NCI-H2171 treated with DMSO at 0.1 percent for 48 hours (cell line): ENCODE measurements at regions not wholly inside any gene's neighbourhood (a gene's known extent, or its start where the extent isn't known, plus 50 kb on each side); places are given as distances from the start of the nearest gene placed in this dataset.
"Not testable (repeated sequence)": the region's sequence is repeated elsewhere in the genome, so short reads cannot be mapped to it uniquely, and the experiment has no call there.

ENCODE experiments used
- DNase-seq: peaks from one replicate; lab custom pipeline; 2025; lab: John Stamatoyannopoulos, UW

DNA sequence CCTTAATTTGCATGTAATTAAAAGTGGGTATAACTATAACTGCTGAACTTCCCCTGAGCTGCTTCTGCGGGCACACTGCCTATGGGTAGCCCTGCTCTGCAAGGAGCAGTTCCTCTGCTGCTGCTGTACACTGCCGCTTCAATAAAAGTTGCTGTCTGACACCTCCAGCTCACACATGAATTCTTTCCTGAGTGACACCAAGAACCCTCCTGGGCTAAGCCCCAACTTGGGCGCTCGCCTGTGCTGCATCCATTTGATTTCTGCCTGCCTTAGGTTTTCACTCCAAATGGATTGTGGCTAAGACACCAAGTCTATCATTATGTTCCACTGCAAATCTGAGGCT, 215.7 kb downstream of the ANAPC1 start:
- DNase-seq = no peak

DNA sequence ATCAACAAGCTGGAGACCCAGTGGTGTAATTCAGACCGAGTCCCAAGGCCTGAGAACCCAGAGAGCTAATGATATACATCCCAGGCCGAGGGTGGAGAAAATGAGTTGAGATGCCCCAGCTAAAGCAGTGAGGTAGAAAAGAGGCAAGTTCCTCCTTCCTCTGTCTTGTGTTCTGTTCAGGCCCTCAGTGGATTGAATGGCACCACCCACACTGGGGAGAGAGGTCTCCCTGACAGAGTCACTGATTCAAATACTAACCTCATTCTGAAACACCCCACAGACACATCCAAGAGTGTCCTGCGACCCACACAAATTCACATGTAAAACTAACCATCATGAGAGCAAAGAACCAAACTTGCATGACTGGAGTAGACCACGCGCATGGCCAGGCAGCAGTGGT, 215.3 kb downstream of the ANAPC1 start:
- no peak for DNase-seq

DNA sequence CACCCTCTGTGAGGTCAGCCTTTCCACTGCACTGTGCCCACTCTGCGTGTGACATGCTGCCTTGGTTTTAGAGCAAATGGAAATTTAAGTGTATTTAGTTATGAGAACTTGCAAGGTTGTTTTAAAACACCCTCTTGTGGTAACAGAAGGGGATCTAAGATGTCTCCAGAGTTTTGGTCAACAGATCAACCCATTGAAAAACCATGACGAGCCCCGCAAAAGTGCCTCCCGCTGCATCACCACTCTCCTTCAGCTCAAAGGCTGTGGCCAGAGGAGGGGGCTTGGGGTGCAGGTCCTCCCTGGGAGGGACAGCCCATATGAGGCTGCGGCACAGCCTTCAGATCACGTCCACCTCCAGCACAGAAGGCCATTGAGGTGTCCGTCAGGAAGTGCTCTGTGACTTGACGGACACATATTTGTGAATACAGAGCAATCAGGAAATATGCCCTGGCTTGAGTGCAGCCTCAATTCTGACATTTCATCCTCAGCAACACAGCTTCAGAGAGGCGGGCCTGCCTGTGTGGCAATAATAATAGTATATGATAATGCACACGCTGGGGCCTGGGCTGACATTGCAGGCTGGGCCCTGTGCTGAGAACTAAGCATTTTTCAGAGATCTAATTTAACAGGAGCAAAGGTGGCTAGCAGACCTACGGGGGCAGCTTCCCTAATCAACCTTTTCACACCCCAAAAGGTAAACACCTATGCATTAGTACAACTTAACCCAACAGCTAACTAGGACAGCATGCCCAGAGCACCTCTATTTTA, 213.9 kb downstream of the ANAPC1 start:
- no peak for DNase-seq

DNA sequence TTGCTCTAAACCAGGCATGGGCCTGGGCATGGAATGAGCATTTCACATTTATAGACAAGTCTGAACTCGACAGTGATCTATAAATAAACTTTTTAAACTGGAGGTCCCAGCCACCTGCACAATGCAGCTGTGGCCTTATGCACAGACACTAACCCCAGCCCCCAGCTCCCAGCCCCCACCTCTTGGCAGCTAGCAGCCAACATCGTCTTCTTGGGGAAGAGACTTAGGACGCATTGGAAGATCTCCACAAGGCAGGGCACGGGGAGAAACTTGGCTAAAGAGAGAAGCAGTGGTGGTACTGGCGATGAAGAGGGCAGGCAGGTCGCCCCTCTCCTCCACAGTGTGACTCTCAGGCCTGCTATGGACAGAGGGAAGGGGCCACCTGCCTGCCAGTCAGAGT, 213.2 kb downstream of the ANAPC1 start:
- DNase-seq = peak; percentile 27

DNA sequence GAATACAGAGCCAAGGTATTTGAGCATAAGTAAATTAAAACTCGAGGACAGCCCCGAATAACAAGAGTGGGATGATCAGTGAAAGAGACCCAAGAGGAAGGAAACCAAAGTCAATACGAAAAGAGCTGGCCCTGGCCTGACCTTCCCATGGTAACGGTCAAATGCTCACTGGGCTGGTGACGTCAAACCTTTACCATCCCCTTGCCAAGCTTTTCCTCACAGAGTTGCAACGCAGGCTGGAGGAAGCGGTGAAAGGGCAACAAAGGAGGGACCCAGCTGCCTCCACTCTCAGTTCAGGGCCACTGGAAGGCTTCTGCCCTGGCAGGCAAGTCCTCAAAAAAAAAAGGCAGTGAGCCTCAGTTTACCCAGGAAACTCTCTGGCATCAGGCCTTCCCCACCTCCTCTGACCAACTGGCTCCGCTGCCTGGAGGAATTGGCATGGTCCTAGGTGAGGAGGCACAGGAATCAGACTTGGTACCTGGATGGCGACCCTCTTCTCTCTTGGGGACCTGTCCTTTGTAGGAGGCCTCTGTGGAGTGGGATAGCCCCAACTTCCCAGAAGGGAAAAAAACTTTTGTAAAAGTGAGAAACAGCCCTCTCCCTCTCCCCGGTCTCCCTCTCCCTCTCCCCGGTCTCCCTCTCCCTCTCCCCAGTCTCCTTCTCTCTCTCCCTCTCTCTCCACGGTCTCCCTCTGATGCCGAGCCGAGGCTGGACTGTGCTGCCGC, 212.4 kb downstream of the ANAPC1 start:
- no peak for DNase-seq

DNA sequence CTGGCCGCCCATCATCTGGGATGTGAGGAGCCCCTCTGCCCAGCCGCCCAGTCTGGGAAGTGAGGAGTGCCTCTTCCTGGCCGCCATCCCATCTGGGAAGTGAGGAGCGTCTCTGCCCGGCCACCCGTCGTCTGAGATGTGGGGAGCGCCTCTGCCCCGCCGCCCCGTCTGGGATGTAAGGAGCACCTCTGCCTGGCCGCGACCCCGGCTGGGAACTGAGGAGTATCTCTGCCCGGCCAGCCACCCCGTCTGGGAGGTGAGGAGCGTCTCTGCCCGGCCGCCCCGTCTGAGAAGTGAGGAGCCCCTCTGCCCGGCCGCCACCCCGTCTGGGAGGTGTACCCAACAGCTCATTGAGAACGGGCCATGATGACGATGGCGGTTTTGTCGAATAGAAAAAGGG, 211.4 kb downstream of the ANAPC1 start:
- DNase-seq = not testable (repeated sequence)

DNA sequence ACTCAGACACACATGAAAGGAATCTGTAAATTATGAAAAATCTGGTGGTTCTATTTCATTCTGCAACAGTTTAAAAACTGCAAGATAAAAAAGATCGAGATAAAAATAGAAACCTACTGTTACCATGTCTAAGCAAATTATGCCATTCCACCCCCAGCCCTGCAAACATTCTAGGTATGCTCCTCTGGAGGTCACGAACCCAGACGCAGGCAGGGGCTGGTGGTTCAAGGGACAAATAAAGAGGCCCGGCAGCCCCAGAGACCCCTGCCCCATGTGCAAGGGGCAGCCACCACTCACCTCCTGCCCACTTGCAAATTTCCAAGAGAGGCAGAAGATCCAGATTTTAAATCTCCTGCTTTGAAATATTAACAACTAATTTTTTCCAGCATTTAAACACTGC, 210.5 kb downstream of the ANAPC1 start:
- DNase-seq = no peak

DNA sequence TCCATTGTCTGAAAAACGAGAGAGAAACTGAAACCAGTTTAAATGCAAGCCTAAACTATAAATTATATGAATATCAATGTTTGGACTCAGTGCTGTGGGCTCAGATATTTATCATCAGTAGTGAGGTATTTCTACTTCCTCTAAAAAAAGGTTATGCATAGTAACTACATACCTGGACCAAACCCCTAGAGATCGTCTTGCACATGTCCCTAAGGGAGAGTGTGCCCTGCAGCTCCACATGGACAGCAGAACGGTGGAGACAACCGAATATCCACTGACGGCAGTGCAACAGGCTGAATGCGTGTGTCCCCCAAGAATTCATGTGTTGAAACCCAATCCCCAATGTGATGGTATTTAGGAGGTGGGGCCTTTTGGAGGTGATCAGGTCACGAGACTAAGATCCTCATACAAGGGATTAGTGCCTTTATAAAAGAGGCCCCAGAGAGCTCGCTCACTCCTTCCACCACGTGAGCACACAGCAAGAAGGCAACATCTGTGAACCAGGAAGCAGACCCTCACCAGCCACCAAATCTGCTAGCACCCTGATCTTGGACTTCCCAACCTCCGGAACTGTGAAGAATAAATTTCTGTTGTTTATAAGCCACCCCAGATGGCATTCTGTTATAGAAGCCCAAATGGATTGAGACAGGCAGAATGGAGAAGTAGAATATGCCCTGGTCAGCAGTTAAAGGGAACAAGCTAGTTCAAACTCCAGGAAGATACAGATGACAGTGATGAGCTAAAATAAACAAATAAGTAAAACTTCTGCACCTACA, 208.4 kb downstream of the ANAPC1 start:
- peak; percentile 31 for DNase-seq

DNA sequence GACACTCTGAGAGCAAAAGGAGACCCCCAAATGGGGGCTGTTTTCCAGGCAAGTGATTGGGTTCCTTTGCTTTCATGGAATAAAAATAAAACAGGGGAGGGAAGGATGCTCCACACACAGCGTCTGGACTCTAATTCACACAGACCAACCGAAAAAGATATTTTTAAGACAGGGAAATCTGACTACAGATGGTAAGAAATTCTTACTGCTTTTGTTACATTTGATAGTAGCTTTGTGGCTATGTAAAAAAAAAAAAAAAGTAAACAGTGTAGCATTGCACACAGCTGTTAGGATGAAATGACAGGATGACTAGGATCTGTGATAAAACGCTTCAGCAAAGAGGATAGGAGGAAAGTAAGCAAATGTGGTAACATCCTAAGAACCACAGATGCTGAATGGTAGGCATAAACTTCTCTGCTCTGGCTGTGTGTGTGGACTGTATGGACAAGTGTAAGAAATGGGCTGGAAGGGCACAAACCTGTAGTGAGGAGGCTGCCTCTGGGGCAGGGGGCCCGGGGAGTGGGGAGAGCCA, 207.6 kb downstream of the ANAPC1 start:
- peak; percentile 77 for DNase-seq

DNA sequence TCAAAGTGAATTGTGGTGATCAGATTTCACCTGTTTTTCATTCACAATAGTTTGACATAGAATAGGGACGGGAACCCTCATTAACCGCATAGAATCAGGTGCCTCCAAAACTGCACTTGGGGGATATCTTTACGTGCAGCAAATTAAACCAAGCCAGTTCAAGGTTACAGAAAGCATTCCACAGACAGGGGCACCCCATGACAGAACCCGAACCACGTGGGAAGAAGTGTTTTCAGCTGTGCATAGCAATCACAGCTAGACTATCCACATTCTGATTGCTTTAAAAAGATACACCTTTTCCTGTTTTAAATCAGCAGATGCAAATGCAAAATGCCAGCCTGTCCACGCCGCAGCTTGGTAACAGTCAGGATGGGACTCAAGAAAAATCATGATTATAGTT, 205.8 kb downstream of the ANAPC1 start:
- DNase-seq = no peak

DNA sequence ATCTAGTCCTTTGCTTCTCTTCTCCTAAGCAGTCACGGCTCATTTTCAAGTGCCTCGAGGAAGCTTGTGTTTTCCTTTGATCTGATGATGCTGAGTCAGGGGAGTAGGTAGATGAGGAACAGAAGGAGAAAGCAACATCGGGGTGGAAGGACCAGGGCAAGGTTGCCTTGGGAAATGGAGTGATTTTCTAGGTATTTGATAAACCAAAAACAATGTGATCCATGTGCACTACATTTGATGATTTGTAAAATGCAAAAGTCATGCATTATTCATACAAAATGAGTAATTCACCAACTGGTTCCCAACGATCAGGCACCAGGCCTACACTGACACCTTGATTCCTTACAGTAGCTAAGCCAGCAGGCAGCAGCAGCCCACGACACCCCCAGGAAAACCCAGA, 205.3 kb downstream of the ANAPC1 start:
- no peak for DNase-seq

DNA sequence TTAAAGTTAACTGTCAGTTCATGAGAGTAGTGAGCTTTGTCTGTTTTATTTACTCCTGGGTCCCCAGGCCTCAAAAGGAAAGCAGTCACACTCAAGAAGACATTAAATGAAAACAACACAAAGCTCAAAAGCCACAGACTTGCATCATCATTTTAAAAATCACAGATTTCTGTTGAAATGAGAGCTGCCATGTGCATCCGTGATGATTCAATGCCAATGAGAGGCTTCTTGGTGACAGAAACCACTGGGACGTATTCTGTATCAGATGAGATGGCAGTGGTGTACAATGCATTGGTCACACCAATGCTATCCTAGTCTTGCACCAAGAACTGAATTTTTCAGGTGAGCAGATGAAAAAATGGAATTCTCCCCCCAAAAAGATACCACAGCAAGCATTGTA, 204.8 kb downstream of the ANAPC1 start:
- DNase-seq = no peak

DNA sequence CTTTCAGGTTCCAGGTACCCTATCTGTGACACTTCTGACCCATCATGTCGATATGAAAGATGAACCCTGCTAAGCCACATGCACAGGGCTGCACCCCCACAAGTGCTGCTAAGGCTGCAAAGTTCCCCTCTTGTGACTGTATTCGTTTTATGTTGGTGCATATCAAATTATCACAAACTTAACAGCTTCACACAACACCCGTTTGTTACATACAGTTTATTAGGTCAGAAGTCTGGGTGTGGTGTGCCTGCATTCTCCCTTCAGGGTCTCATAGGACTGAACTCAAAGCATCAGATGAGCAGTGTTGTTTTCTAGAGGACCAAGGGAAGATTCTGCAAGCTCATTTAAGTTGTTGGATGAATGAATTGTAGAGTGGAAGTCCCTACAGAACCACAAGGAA, 199.4 kb downstream of the ANAPC1 start:
- no peak for DNase-seq

DNA sequence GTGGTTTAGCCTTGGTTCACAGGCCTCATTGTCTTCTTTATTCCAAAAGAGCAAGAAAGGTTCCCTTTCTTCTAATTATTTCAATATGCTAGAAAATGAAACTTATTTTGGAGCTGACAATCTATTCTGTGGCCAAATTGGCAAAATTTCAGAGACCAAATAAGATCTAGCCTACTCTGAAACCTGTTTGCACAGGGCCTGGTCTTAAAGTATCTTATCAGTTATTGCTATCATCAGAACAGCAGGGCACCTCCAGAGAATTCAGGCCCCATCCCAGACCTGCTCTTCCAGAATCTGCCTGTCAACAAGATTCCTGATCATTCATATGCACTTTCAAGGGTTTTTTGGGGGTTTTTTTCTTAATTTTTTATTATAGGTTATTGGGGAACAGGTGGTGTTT, 198.7 kb downstream of the ANAPC1 start:
- no peak for DNase-seq

DNA sequence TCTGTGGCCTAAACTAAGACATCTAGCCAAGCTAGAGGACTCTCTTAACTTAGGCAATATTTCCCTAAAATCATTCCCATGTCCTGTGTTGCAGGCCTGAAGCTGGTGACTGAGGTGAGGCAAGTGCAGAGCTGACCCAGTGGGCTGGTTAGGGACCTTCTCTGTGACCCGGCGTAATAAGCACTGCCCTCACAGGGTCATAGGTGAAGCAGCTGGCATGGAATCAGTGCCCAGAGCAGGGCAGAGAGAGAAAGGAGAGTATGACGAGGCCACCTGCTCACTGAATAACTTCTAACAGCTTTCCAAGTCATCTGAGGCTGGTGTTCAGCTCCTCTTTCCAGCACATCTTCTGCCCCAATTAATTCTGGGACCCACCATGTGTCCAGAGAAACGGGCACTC, 197.0 kb downstream of the ANAPC1 start:
- no peak for DNase-seq

DNA sequence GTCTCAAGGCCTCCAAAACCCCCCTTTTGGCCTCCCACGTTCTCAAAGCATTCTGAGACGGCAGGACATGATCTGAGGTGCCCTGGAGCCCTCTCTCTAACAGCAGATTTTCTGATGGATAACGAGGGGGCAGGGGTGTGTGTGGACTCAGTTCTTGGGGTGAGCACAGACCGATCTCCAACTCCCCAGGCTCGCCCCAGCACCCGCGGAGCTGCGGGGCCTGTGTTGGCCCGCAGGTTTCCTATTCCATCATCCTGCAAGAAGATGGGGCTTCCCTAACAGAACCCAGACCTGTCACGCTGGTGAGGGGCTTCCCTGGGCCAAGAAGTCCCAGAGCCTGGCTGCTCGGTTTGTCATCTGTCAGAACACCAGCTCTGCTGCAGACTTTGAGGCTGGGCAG, 196.1 kb downstream of the ANAPC1 start:
- DNase-seq = no peak

DNA sequence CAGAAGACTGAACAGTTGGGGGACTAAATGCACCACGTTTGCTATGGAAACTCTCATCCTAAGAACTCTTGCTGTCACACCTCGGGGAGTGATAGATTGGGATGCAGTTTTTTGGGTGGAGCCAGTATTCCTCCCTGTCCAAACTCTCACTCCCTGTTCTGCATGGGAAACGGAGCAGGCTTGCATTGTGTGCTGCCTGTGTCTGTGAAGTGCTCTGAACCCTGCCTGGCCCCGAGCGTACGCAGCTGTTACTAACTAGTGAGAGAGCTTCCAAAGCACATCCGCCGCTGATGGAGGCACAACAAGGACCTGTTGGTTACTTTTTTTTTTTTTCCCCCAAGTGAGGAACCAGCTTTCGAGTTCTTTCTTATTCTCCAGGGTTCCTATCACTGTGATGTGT, 195.5 kb downstream of the ANAPC1 start:
- no peak for DNase-seq

DNA sequence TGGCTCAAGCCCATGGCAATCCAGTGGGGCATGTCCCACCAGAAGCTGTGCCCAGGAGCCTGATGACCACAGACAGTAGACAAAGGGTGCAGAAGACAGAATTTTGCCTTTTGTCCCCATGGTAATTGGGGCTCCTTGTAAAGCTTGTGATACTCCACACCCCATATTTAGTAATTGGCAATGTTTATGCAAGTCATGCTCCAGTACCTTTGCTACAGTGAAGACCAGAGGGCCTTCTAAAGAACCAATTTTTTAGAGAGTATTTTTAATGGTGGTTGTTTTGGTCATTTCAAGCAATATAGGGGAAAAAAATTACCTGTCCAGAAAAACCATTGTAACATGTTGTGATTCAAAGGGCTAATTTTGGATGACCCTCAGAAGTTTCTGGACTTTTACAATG, 194.8 kb downstream of the ANAPC1 start:
- DNase-seq = no peak

DNA sequence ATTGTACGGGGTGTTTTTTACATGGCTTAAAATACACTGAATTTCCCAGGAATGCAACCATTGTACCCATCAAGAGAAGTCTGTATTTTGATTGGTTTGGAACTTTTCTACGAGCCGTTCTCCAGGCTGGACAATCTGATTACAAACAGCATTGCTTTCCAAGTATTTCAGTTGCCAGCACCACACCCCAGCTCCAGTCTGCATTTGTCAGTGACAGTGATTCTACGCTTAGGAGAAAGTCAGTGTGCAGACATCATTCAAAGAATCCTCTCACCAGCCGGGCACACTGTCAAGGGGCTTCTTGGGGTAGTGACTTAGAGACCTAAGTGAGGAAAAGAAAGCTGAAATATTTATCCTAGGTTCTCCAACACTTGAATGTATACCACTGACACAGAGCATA, 194.1 kb downstream of the ANAPC1 start:
- no peak for DNase-seq

DNA sequence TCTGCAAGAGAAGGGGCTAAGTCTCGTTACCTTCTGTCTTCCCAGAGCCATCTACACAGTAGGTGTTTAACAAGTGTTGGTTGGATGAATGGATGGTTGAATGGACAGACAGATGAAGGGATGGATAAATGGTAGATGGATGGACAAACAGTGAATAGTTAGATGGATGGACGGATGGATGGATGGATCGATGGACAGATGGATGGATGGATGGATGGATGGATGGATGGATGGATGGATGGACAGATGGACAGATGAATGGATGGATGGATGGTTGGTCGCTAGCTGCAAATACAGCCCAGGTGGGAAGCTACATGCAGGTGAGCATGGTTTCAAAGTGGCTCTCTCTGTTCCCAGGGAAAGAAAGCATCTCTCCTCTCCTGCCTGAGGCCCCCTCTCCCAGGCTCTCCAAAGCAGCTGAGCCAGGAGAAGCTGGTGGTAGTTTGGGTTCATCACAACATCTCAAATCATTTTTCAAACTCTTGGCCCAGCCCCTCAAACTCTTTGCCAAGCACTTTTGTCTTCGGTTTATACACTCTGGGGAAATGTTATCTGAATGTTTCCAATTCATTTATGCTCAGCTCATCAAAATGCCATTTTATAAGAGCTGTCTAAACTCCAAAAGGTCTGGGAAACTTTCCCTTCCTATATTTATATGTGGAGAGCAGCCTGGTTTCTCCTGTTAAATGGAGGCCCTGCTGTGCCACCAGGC, 192.7 kb downstream of the ANAPC1 start:
- no peak for DNase-seq

DNA sequence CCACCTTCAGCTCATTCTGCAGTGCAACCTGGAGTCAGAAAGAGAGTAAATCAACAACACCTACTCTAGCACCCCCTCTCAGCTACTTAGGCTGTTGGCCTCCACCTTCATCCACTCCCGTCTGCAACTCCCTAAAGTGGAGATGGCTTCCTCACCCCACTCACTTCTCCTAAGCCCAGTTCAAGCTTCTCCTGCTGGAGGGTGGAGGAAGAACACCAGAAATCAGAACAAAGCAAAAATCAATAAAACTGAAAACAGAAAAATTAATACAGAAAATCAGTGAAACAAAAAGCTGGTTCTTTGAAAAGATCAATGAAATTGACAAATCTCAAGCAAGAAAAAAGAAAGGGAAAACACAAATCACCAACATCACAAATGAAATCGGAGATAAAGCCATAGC, 191.7 kb downstream of the ANAPC1 start:
- no peak for DNase-seq

DNA sequence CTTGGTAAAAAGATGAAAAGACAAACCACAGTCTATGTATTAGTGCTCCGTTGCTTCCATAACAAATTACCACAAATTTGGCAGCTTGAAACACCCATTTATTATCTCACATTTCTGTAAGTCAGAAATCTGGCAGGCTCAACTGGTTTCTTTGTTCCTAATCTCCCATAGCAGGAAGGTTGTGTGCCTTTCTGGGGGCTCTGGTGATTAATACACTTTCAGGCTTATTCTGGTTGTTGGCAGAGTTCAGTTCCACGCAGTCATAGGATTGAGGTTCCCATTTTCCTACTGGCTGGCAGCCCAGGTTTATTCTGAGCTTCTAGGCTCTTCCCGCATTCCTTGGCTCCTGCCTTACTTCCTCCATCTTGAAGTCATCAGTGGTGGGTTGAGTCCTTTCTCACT, 189.3 kb downstream of the ANAPC1 start:
- no peak for DNase-seq
